ENCODE measurements at regions not wholly inside any gene's neighbourhood (a gene's known extent, or its start where the extent isn't known, plus 50 kb on each side); places are given as distances from the start of the nearest gene placed in this dataset.

DNA sequence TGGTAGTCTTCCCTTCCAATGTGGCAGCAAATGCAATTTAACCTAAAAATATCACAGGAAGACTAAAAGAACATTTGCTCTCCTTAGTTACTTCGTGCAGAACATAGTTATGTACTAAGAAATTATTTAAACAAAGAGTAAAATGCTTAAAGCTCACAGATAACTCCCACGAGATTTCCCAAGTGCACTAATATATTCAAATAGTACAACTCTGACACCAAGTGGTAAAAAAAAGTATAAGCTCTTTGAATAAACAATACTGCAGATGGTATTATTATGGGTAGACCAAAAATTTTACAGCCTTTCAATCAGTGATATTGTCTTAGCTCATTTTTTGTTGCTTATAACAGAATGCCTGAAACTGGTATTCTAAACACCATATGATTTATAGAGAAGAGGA is 52.8 kb upstream of the FILIP1 start:
- no peaks in the 10 kb centered on the region for H3K36me3 ChIP-seq (ENCODE audit: control insufficient read depth, insufficient read depth, low read length)
- TF ChIP-seq, protein P1, sequence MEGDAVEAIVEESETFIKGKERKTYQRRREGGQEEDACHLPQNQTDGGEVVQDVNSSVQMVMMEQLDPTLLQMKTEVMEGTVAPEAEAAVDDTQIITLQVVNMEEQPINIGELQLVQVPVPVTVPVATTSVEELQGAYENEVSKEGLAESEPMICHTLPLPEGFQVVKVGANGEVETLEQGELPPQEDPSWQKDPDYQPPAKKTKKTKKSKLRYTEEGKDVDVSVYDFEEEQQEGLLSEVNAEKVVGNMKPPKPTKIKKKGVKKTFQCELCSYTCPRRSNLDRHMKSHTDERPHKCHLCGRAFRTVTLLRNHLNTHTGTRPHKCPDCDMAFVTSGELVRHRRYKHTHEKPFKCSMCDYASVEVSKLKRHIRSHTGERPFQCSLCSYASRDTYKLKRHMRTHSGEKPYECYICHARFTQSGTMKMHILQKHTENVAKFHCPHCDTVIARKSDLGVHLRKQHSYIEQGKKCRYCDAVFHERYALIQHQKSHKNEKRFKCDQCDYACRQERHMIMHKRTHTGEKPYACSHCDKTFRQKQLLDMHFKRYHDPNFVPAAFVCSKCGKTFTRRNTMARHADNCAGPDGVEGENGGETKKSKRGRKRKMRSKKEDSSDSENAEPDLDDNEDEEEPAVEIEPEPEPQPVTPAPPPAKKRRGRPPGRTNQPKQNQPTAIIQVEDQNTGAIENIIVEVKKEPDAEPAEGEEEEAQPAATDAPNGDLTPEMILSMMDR (IDR thresholded peaks at IDR 0.05; ENCODE audit: insufficient read depth, low read length, poor library complexity, severe bottlenecking), result peak; percentile 7
- H3K27me3 ChIP-seq (replicated peaks; ENCODE audit: control insufficient read depth, insufficient read depth, low read length), result no peaks in the 10 kb centered on the region
- H3K4me3 ChIP-seq (replicated peaks; ENCODE audit: low read depth, low read length), result no peak overlapping the region
- DNase-seq (ENCODE audit: extremely low read depth, insufficient read length), result no peak

DNA sequence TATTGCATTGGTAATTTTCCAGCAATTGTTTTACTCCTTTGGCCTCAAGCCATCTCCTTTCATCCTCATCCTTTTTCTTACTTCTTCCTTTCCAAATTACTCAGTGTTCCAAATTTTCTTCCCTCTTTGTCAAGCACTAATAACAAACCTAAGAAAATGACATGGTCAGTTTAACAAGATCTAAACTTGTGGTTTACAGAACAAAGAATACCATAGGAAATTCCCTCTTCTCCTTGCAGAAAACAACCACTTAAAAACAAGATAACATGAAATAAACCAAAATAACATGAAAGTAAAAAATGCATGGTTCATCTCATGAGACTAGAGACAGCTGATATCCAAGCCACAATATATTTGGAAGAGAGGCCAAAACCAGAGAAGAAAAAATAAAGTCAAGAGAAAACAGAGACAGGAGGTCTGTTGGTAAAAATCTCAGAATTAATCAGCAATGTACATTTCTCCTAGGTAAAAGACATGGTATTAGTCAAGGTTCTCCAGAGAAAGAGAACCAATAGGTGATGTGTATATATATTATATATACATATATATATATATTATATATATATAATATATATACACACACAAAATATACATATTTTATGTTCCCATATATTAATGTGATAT is 51.0 kb upstream of the SENP6 start:
- no peak overlapping the region for H3K4me3 ChIP-seq (replicated peaks; ENCODE audit: low read depth, low read length)
- TF ChIP-seq, protein P1 (IDR thresholded peaks at IDR 0.05; ENCODE audit: insufficient read depth, low read length, poor library complexity, severe bottlenecking), result no peak
- H3K36me3 ChIP-seq (ENCODE audit: control insufficient read depth, insufficient read depth, low read length), result no peaks in the 10 kb centered on the region
- DNase-seq (ENCODE audit: extremely low read depth, insufficient read length), result peak; percentile 13
- H3K27me3 ChIP-seq (replicated peaks; ENCODE audit: control insufficient read depth, insufficient read depth, low read length), result no peaks in the 10 kb centered on the region

DNA sequence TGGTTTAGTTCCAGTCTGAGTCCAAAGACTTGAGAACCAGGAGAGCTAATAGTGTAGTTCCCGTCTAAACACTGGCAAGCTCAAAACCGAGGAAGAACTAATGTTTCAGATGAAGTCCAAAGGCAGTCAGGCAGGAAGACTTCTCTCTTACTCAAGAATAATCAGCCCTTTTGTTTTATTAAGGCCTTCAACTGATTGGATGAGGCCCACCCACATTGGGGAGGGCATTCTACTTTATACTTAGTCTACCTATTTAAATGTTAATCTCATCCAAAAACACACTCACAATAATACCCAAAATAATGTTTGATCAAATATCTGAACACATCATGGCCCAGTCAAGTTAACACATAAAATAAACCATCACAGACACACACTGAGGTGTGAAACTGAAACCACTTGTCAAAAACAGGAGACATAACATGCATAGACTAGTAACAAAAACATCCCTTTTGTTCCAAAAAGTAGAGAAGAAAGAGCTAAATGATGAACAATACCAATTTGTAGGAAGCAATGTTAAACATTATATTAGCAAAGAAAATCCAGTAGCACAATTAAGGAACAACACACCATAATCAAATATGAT is 50.2 kb upstream of the SENP6 start:
- no peak overlapping the region for H3K4me3 ChIP-seq (replicated peaks; ENCODE audit: low read depth, low read length)
- H3K36me3 ChIP-seq (ENCODE audit: control insufficient read depth, insufficient read depth, low read length), result no peaks in the 10 kb centered on the region
- TF ChIP-seq, protein P1 (IDR thresholded peaks at IDR 0.05; ENCODE audit: insufficient read depth, low read length, poor library complexity, severe bottlenecking), result no peak
- H3K27me3 ChIP-seq (replicated peaks; ENCODE audit: control insufficient read depth, insufficient read depth, low read length), result no peaks in the 10 kb centered on the region
- no peak for DNase-seq (ENCODE audit: extremely low read depth, insufficient read length)

Data from GM06990 (cell line).